HEK293 (cell line): ENCODE measurements at regions not wholly inside any gene's neighbourhood (a gene's known extent, or its start where the extent isn't known, plus 50 kb on each side); places are given as distances from the start of the nearest gene placed in this dataset.

Source experiments
- CTCF ChIA-PET: fragments of 350-600 bp; formaldehyde crosslinking; extraction: SDS; loops from one replicate; lab custom pipeline; 2021; ENCODE audit warnings: antibody characterized with exemption; lab: Yijun Ruan, JAX
- POLR2A ChIA-PET: fragments of 300-600 bp; formaldehyde crosslinking; extraction: SDS; loops from one replicate; lab custom pipeline; 2020; ENCODE audit warnings: antibody characterized with exemption, inconsistent platforms; lab: Yijun Ruan, JAX
- H3K27ac ChIP-seq: fragments of 200-500 bp; sonication (Bioruptor generic); 2 replicates; pipeline ENCODE4 v1.5.1; 2014; ENCODE audit warnings: low read depth, low read length, control low read depth, inconsistent platforms; ENCODE audit errors: extremely low read depth
- H3K36me3 ChIP-seq, 2 experiments: fragments of 200-500 bp in 1 of 2; sonication (Bioruptor generic) in 1 of 2; 1 replicate in 1 of 2; 2 replicates in 1 of 2; pipeline ENCODE4 v1.5.1; 2014 to 2017; ENCODE audit warnings: inconsistent platforms in 2 of 2, low read length in 2 of 2; ENCODE audit not compliant: control insufficient read depth in 2 of 2, insufficient read depth in 1 of 2
- H3K4me1 ChIP-seq: fragments of 200-500 bp; sonication (Bioruptor generic); 2 replicates; pipeline ENCODE4 v1.5.1; 2014; ENCODE audit warnings: mild to moderate bottlenecking, low read length, inconsistent platforms; ENCODE audit not compliant: control insufficient read depth, insufficient read depth
- H3K4me3 ChIP-seq: 2 replicates; pipeline ENCODE4 v1.5.1; 2011; ENCODE audit warnings: low read depth, mild to moderate bottlenecking, control low read depth, low read length, moderate library complexity
- H3K9me3 ChIP-seq: fragments of 200-500 bp; sonication (Bioruptor generic); 2 replicates; pipeline ENCODE4 v1.5.1; 2014; ENCODE audit warnings: low read depth, low read length, inconsistent platforms; ENCODE audit not compliant: control insufficient read depth, insufficient read depth
- BCL11A ChIP-seq: fragments of 450-650 bp; formaldehyde crosslinking; IDR thresholded peaks from 2 replicates; pipeline ENCODE4 v1.5.1; 2016; ENCODE audit warnings: low read depth, missing biosample characterization, missing genetic modification characterization
- EGR2 ChIP-seq: fragments of 450-650 bp; formaldehyde crosslinking; IDR thresholded peaks from 2 replicates; pipeline ENCODE4 v1.5.1; 2016; ENCODE audit warnings: low read depth, missing biosample characterization, missing genetic modification characterization
- KLF9 ChIP-seq: fragments of 450-650 bp; formaldehyde crosslinking; IDR thresholded peaks from 2 replicates; pipeline ENCODE4 v1.5.1; 2016; ENCODE audit warnings: missing biosample characterization, missing genetic modification characterization, low read depth
- PATZ1 ChIP-seq: fragments of 450-650 bp; formaldehyde crosslinking; IDR thresholded peaks from 2 replicates; pipeline ENCODE4 v1.5.1; 2016; ENCODE audit warnings: missing biosample characterization, missing genetic modification characterization
- RBAK ChIP-seq: fragments of 450-650 bp; formaldehyde crosslinking; IDR thresholded peaks from 2 replicates; pipeline ENCODE4 v1.5.1; 2016; ENCODE audit warnings: missing biosample characterization, missing genetic modification characterization
- SP2 ChIP-seq: fragments of 450-650 bp; formaldehyde crosslinking; IDR thresholded peaks from 2 replicates; pipeline ENCODE4 v1.5.1; 2016; ENCODE audit warnings: missing biosample characterization, missing genetic modification characterization
- YY2 ChIP-seq: fragments of 450-650 bp; formaldehyde crosslinking; IDR thresholded peaks from 2 replicates; pipeline ENCODE4 v1.5.1; 2016; ENCODE audit warnings: missing biosample characterization, missing genetic modification characterization
- ZNF132 ChIP-seq: fragments of 450-650 bp; formaldehyde crosslinking; IDR thresholded peaks from 2 replicates; pipeline ENCODE4 v1.5.1; 2017; ENCODE audit warnings: missing biosample characterization, missing genetic modification characterization, borderline replicate concordance
- ZNF24 ChIP-seq: fragments of 450-650 bp; formaldehyde crosslinking; IDR thresholded peaks from 2 replicates; pipeline ENCODE4 v1.5.1; 2016; ENCODE audit warnings: missing biosample characterization, missing genetic modification characterization
- ZNF324 ChIP-seq: fragments of 450-650 bp; formaldehyde crosslinking; IDR thresholded peaks from 2 replicates; pipeline ENCODE4 v1.5.1; 2016; ENCODE audit warnings: missing biosample characterization, missing genetic modification characterization
- ZNF366 ChIP-seq: fragments of 450-650 bp; formaldehyde crosslinking; conservative IDR thresholded peaks from 2 replicates; pipeline ENCODE4 v1.5.1; 2016; ENCODE audit warnings: missing biosample characterization, missing genetic modification characterization
- ZNF37A ChIP-seq: fragments of 450-650 bp; IDR thresholded peaks from 2 replicates; pipeline ENCODE4 v1.5.1; 2018; ENCODE audit warnings: missing biosample characterization, missing genetic modification characterization
- ZNF423 ChIP-seq: fragments of 450-650 bp; formaldehyde crosslinking; IDR thresholded peaks from 2 replicates; pipeline ENCODE4 v1.5.1; 2016; ENCODE audit warnings: missing biosample characterization, missing genetic modification characterization
- ZNF501 ChIP-seq: fragments of 450-650 bp; formaldehyde crosslinking; IDR thresholded peaks from 2 replicates; pipeline ENCODE4 v1.5.1; 2016; ENCODE audit warnings: missing biosample characterization, missing genetic modification characterization
- ZNF513 ChIP-seq: fragments of 450-650 bp; IDR thresholded peaks from 2 replicates; pipeline ENCODE4 v1.5.1; 2018; ENCODE audit warnings: missing biosample characterization, missing genetic modification characterization
- ZNF521 ChIP-seq: fragments of 450-650 bp; formaldehyde crosslinking; IDR thresholded peaks from 2 replicates; pipeline ENCODE4 v1.5.1; 2017; ENCODE audit warnings: missing biosample characterization, mild to moderate bottlenecking, missing genetic modification characterization
- ZNF530 ChIP-seq: fragments of 450-650 bp; formaldehyde crosslinking; IDR thresholded peaks from 2 replicates; pipeline ENCODE4 v1.5.1; 2016; ENCODE audit warnings: low read depth, missing biosample characterization, missing genetic modification characterization
- ZNF692 ChIP-seq: fragments of 450-650 bp; formaldehyde crosslinking; IDR thresholded peaks from 2 replicates; pipeline ENCODE4 v1.5.1; 2016; ENCODE audit warnings: missing biosample characterization, missing genetic modification characterization
- ZNF777 ChIP-seq: fragments of 450-650 bp; formaldehyde crosslinking; IDR thresholded peaks from 2 replicates; pipeline ENCODE4 v1.5.1; 2017; ENCODE audit warnings: missing biosample characterization, missing genetic modification characterization, borderline replicate concordance
- ZSCAN16 ChIP-seq: fragments of 450-650 bp; formaldehyde crosslinking; IDR thresholded peaks from 2 replicates; pipeline ENCODE4 v1.5.1; 2016; ENCODE audit warnings: missing biosample characterization, missing genetic modification characterization
- TF ChIP-seq, protein P1 (sequence below): fragments of 450-650 bp; formaldehyde crosslinking; IDR thresholded peaks from 2 replicates; pipeline ENCODE4 v1.5.1; 2016; ENCODE audit warnings: missing biosample characterization, missing genetic modification characterization
- TF ChIP-seq, protein P2 (sequence below): fragments of 450-650 bp; formaldehyde crosslinking; IDR thresholded peaks from 2 replicates; pipeline ENCODE4 v1.5.1; 2016; ENCODE audit warnings: missing biosample characterization, missing genetic modification characterization

GRCh38 chr22:34354071-34354817 lies 434.0 kb upstream of the LARGE1 start (continued):
- TF ChIP-seq PATZ1 (tag by site-specific recombination) (no peak), ZNF513 (tag by site-specific recombination) (no peak), ZNF692 (no peak), ZNF366 (no peak)
- TF ChIP-seq, all 188 proteins: peak for 0

DNA sequence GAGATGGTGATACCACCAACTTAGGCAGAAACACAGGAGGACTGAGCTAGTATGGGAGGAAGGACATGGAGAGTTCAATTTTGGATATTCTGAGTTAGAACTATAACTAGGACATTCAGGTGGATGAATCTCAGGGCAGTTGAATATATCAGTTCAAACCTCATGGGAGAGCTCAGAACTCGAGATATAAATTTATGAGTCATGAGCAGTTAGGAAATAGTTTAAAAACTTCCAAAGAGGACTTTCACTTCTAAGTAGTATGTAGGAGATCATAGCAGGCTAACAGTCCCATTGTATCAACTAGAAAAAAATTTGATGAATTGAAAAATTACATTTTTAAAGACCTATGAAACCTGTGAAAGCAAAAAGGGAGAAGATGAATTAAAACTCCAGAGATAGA lies 436.2 kb upstream of the LARGE1 start:
- Histone ChIP-seq H3K9me3 (no peaks in the 10 kb centered on the region), H3K36me3 (no peaks in the 10 kb centered on the region), H3K27ac (no peak overlapping the region), H3K4me3 (no peak overlapping the region), H3K4me1 (no peaks in the 10 kb centered on the region)
- CTCF ChIA-PET: no interaction called here
- TF ChIP-seq, protein P1, sequence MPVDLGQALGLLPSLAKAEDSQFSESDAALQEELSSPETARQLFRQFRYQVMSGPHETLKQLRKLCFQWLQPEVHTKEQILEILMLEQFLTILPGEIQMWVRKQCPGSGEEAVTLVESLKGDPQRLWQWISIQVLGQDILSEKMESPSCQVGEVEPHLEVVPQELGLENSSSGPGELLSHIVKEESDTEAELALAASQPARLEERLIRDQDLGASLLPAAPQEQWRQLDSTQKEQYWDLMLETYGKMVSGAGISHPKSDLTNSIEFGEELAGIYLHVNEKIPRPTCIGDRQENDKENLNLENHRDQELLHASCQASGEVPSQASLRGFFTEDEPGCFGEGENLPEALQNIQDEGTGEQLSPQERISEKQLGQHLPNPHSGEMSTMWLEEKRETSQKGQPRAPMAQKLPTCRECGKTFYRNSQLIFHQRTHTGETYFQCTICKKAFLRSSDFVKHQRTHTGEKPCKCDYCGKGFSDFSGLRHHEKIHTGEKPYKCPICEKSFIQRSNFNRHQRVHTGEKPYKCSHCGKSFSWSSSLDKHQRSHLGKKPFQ (tag by site-specific recombination): no peak
- no peak for TF ChIP-seq SP2 (tag by site-specific recombination)
- no peak for TF ChIP-seq ZNF501
- TF ChIP-seq YY2 (tag by site-specific recombination): no peak
- POLR2A ChIA-PET: interaction anchor here (0.6 kb wide), 1 partner anchor 1333 kb away, joined by 3 read pairs; no protein-coding TSS in a partner anchor

- Histone ChIP-seq H3K36me3 (no peaks in the 10 kb centered on the region), H3K4me1 (no peaks in the 10 kb centered on the region), H3K4me3 (no peak overlapping the region), H3K9me3 (peaks cover 2% of the 10 kb centered on the region; the same call in 1 of the 2 replicates), H3K27ac (no peak overlapping the region)
- ChIA-PET POLR2A (no interaction called here), CTCF (interaction anchor here (0.8 kb wide), 1 partner anchor 44 kb away, joined by 3 read pairs; no protein-coding TSS in a partner anchor)
- TF ChIP-seq KLF9 (tag by site-specific recombination): no peak
- TF ChIP-seq ZNF24 (tag by site-specific recombination): no peak
- TF ChIP-seq RBAK: no peak
- TF ChIP-seq, protein P2, sequence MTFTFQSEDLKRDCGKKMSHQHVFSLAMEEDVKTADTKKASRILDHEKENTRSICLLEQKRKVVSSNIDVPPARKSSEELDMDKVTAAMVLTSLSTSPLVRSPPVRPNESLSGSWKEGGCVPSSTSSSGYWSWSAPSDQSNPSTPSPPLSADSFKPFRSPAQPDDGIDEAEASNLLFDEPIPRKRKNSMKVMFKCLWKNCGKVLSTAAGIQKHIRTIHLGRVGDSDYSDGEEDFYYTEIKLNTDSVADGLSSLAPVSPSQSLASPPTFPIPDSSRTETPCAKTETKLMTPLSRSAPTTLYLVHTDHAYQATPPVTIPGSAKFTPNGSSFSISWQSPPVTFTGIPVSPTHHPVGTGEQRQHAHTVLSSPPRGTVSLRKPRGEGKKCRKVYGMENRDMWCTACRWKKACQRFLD (tag by site-specific recombination): no peak
- no peak for TF ChIP-seq ZNF521 (tag by site-specific recombination)
- TF ChIP-seq ZNF324 (tag by site-specific recombination): no peak
- TF ChIP-seq ZNF132 (tag by site-specific recombination): no peak
- TF ChIP-seq EGR2 (tag by site-specific recombination): no peak
- TF ChIP-seq BCL11A (tag by site-specific recombination): no peak
- no peak for TF ChIP-seq YY2 (tag by site-specific recombination)
- no peak for TF ChIP-seq ZNF777
- TF ChIP-seq ZNF37A (tag by site-specific recombination): no peak
- TF ChIP-seq ZNF530 (tag by site-specific recombination): no peak
- TF ChIP-seq ZSCAN16 (tag by site-specific recombination): no peak
- TF ChIP-seq ZNF423 (tag by site-specific recombination): no peak
These were observed 450.4 kb upstream of the LARGE1 start for GRCh38 chr22:34370711-34371110.
